ENCODE measurements at regions not wholly inside any gene's neighbourhood (a gene's known extent, or its start where the extent isn't known, plus 50 kb on each side); places are given as distances from the start of the nearest gene placed in this dataset.

DNA sequence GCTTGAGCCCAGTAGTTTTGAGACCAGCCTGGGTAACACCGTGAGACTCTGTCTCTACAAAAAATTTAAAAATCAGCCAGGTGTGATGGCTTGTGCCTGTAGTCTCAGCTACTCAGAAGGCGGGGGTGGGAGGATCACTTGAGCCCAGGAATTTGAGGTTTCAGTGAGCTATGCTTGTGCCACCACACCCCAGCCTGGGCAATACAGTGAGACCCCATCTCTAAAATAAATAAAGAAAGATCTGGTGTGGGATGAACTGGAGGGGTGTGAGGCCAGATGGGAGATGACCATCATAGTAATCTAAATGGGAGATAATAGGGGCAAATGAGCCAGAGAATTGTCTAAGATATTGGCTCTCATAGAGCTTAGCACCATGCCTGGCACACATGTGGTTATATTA is 60.1 kb upstream of the TRABD2B start:
- Histone ChIP-seq H3K9me3 (replicated peaks; ENCODE audit: control insufficient read depth, insufficient read depth, low read depth, low read length) (no peaks in the 10 kb centered on the region), H3K9ac (ENCODE audit: insufficient read depth in 1 of 2, low read depth in 2 of 2, low read length in 2 of 2) (no peak overlapping the region), H3K27ac (ENCODE audit: extremely low read depth, low read depth, low read length) (no peak overlapping the region), H3K4me3 (no peak overlapping the region), H2AFZ (ENCODE audit: low read depth, low read length) (no peak overlapping the region), H3K27me3 (ENCODE audit: control insufficient read depth in 2 of 2, insufficient read depth in 2 of 2, low read length in 2 of 2) (peaks cover 0 to 5% of the 10 kb centered on the region in 2 experiments; a peak in 2 of 5 replicates), H3K4me1 (replicated peaks in 1 of 2; ENCODE audit: control insufficient read depth in 2 of 2, insufficient read depth in 2 of 2, low read length in 2 of 2) (no peaks in the 10 kb centered on the region), H3K36me3 (ENCODE audit: control insufficient read depth, insufficient read depth, low read length) (no peaks in the 10 kb centered on the region), H3K4me2 (ENCODE audit: insufficient read depth, low read length) (no peak overlapping the region), H4K20me1 (replicated peaks; ENCODE audit: control insufficient read depth, insufficient read depth, low read length) (no peaks in the 10 kb centered on the region; the same call in 1 of the 2 replicates), H3K9me1 (ENCODE audit: control insufficient read depth, insufficient read depth, low read length) (no peaks in the 10 kb centered on the region), H3K79me2 (ENCODE audit: control insufficient read depth, insufficient read depth, low read length) (no peaks in the 10 kb centered on the region)
- 8% methylated on average over 2 of the region's 2 CpGs for WGBS (ENCODE audit: insufficient coverage, low coverage, missing lambda C conversion rate)
- no TSS peak for BruUV-seq (replicated peaks)
- no peak for DNase-seq (ENCODE audit: extremely low read depth in 1 of 4, low spot score in 3 of 4)
- ChIA-PET POLR2A (interaction anchor here (0.6 to 0.7 kb wide), 2 partner anchors 11 to 827 kb away, joined by 3 read pairs; no protein-coding TSS in a partner anchor), CTCF (ENCODE audit: low intra/inter-chr PET ratio) (interaction anchor here (1.1 kb wide), 1 partner anchor 60 kb away, joined by 7 read pairs; the partner anchor contains the start of gene TRABD2B)
- no peak for FAIRE-seq
- intact Hi-C loops (cut with micrococcal nuclease) = no loop called here
- in situ Hi-C loops (cut with MboI) = no loop called here
- no peak for ATAC-seq
- TF ChIP-seq ZNF589 (CRISPR knock-in tag; IDR thresholded peaks at IDR 0.05; ENCODE audit: low read depth) (no peak), ZNF780A (CRISPR knock-in tag; IDR thresholded peaks at IDR 0.05) (no peak), KAT8 (IDR thresholded peaks at IDR 0.05; ENCODE audit: low read depth) (no peak), CC2D1A (IDR thresholded peaks at IDR 0.05) (no peak), L3MBTL2 (IDR thresholded peaks at IDR 0.05) (no peak), ZBTB34 (CRISPR knock-in tag; IDR thresholded peaks at IDR 0.05) (no peak)

All from K562 (cell line).